GM12892 (cell line): ENCODE measurements at regions not wholly inside any gene's neighbourhood (a gene's known extent, or its start where the extent isn't known, plus 50 kb on each side); places are given as distances from the start of the nearest gene placed in this dataset.
"Not testable (repeated sequence)": the region's sequence is repeated elsewhere in the genome, so short reads cannot be mapped to it uniquely, and the experiment has no call there.

Experiments used
- DNase-seq: peaks from one replicate; pipeline ENCODE4 v3.0.0; 2011; ENCODE audit not compliant: insufficient read length
- FAIRE-seq: peaks from 2 replicates; lab custom pipeline; 2011; peaks lifted over from hg19 to GRCh38; lab: Jason Lieb, UNC
- POLR2A ChIP-seq: IDR thresholded peaks from 2 replicates; pipeline ENCODE4 v1.6.1; 2011; ENCODE audit warnings: low read depth, low read length, control low read depth
- POLR2AphosphoS5 ChIP-seq: IDR thresholded peaks from 2 replicates; pipeline ENCODE4 v1.6.1; 2011; ENCODE audit warnings: low read depth, low read length, control low read depth
- TAF1 ChIP-seq: IDR thresholded peaks from 2 replicates; pipeline ENCODE4 v1.6.1; 2011; ENCODE audit warnings: low read depth, mild to moderate bottlenecking, control low read depth, low read length, borderline replicate concordance

GRCh38 chr6:94902974-94903628 lies 674.2 kb upstream of the MANEA start:
- no peak for TF ChIP-seq TAF1
- TF ChIP-seq POLR2A: no peak
- TF ChIP-seq POLR2AphosphoS5: no peak
- DNase-seq (no peak), FAIRE-seq (no peak)

- TF ChIP-seq POLR2A (no peak), TAF1 (no peak)
- DNase-seq (no peak), FAIRE-seq (no peak)
These were observed 678.1 kb upstream of the MANEA start for GRCh38 chr6:94899191-94899590.

GRCh38 chr6:94894300-94894699 lies 683.0 kb upstream of the MANEA start:
- no peak for DNase-seq

GRCh38 chr6:94893327-94893726 lies 684.0 kb upstream of the MANEA start:
- no peak for TF ChIP-seq POLR2A
- no peak for TF ChIP-seq TAF1
- no peak for TF ChIP-seq POLR2AphosphoS5
- DNase-seq (no peak), FAIRE-seq (no peak)

More at GRCh38 chr6:94894300-94894699, 683.0 kb upstream of the MANEA start:
- FAIRE-seq: no peak
- TF ChIP-seq POLR2A (no peak), POLR2AphosphoS5 (no peak), TAF1 (no peak)

GRCh38 chr6:94873819-94874218 lies 703.5 kb upstream of the MANEA start:
- not testable (repeated sequence) for DNase-seq, FAIRE-seq

GRCh38 chr6:94862112-94862511 lies 715.2 kb upstream of the MANEA start:
- DNase-seq: no peak
- no peak for TF ChIP-seq TAF1
- no peak for TF ChIP-seq POLR2A
- no peak for TF ChIP-seq POLR2AphosphoS5
- no peak for FAIRE-seq

- TF ChIP-seq POLR2A (no peak), POLR2AphosphoS5 (no peak), TAF1 (no peak)
- FAIRE-seq: no peak
- DNase-seq: no peak
These were observed 717.4 kb upstream of the MANEA start for GRCh38 chr6:94859924-94860323.

GRCh38 chr6:94856999-94857398 lies 720.3 kb upstream of the MANEA start:
- DNase-seq: not testable (repeated sequence)

GRCh38 chr6:94851329-94851728 lies 726.0 kb upstream of the MANEA start:
- not testable (repeated sequence) for DNase-seq, FAIRE-seq

More at GRCh38 chr6:94856999-94857398, 720.3 kb upstream of the MANEA start:
- not testable (repeated sequence) for FAIRE-seq

- no peak for DNase-seq
- FAIRE-seq: no peak
- no peak for TF ChIP-seq POLR2A
- TF ChIP-seq TAF1: no peak
- TF ChIP-seq POLR2AphosphoS5: no peak
These were observed 731.6 kb upstream of the MANEA start for GRCh38 chr6:94845742-94846141.

- TF ChIP-seq POLR2AphosphoS5 (no peak), POLR2A (no peak), TAF1 (no peak)
- no peak for DNase-seq
- no peak for FAIRE-seq
These were observed 742.1 kb upstream of the MANEA start for GRCh38 chr6:94835264-94835663.

GRCh38 chr6:94813806-94814205 lies 763.5 kb upstream of the MANEA start:
- FAIRE-seq (no peak), DNase-seq (no peak)
- TF ChIP-seq POLR2A: no peak
- TF ChIP-seq POLR2AphosphoS5: no peak
- no peak for TF ChIP-seq TAF1

GRCh38 chr6:94801344-94801743 lies 776.0 kb upstream of the MANEA start:
- DNase-seq: no peak
- TF ChIP-seq TAF1 (no peak), POLR2A (no peak), POLR2AphosphoS5 (no peak)
- FAIRE-seq: no peak

GRCh38 chr6:94785514-94785913 lies 791.8 kb upstream of the MANEA start:
- FAIRE-seq (no peak), DNase-seq (no peak)
- TF ChIP-seq POLR2A (no peak), POLR2AphosphoS5 (no peak), TAF1 (no peak)

- not testable (repeated sequence) for DNase-seq, FAIRE-seq
These were observed 792.3 kb upstream of the MANEA start for GRCh38 chr6:94785081-94785480.
